K562 (cell line): ENCODE measurements at regions not wholly inside any gene's neighbourhood (a gene's known extent, or its start where the extent isn't known, plus 50 kb on each side); places are given as distances from the start of the nearest gene placed in this dataset.

ENCODE experiments used
- HOMEZ ChIP-seq: fragments of 250-450 bp; sonication (Bioruptor Pico); IDR thresholded peaks from 2 replicates; pipeline ENCODE4 v1.4.0; 2020; ENCODE audit warnings: mild to moderate bottlenecking, moderate library complexity
- NR1H2 ChIP-seq: sonication (generic); formaldehyde crosslinking; IDR thresholded peaks from 2 replicates; pipeline ENCODE4 v1.4.0; 2020; ENCODE audit warnings: mild to moderate bottlenecking, missing genetic modification reagents
- PKNOX1 ChIP-seq: fragments of 450-650 bp; IDR thresholded peaks from 2 replicates; pipeline ENCODE4 v1.6.1; 2016
- PML ChIP-seq: IDR thresholded peaks from 2 replicates; pipeline ENCODE4 v1.6.1; 2012; ENCODE audit warnings: low read length, inconsistent platforms
- RBM25 ChIP-seq: fragments of 200-400 bp; formaldehyde crosslinking; IDR thresholded peaks from 2 replicates; pipeline ENCODE4 v1.6.1; 2018; ENCODE audit warnings: low read length, low read depth, moderate library complexity; ENCODE audit not compliant: severe bottlenecking
- ZNF77 ChIP-seq: fragments of 250-450 bp; sonication (Bioruptor Pico); IDR thresholded peaks from 2 replicates; pipeline ENCODE4 v1.5.0; 2020
- TF ChIP-seq, protein P1 (sequence below): fragments of 450-650 bp; IDR thresholded peaks from 2 replicates; pipeline ENCODE4 v1.6.1; 2016; ENCODE audit warnings: mild to moderate bottlenecking, moderate library complexity
- TF ChIP-seq, protein P2 (sequence below): sonication (generic); formaldehyde crosslinking; IDR thresholded peaks from 2 replicates; pipeline ENCODE4 v1.8.1; 2023; ENCODE audit warnings: mild to moderate bottlenecking, missing genetic modification reagents
- TF ChIP-seq, protein P3 (sequence below): fragments of 450-650 bp; IDR thresholded peaks from 2 replicates; pipeline ENCODE4 v1.6.1; 2017; ENCODE audit warnings: mild to moderate bottlenecking, moderate library complexity

GRCh38 chr7:17523813-17524739 lies 225.6 kb downstream of the AHR start (continued):
- TF ChIP-seq, protein P1, sequence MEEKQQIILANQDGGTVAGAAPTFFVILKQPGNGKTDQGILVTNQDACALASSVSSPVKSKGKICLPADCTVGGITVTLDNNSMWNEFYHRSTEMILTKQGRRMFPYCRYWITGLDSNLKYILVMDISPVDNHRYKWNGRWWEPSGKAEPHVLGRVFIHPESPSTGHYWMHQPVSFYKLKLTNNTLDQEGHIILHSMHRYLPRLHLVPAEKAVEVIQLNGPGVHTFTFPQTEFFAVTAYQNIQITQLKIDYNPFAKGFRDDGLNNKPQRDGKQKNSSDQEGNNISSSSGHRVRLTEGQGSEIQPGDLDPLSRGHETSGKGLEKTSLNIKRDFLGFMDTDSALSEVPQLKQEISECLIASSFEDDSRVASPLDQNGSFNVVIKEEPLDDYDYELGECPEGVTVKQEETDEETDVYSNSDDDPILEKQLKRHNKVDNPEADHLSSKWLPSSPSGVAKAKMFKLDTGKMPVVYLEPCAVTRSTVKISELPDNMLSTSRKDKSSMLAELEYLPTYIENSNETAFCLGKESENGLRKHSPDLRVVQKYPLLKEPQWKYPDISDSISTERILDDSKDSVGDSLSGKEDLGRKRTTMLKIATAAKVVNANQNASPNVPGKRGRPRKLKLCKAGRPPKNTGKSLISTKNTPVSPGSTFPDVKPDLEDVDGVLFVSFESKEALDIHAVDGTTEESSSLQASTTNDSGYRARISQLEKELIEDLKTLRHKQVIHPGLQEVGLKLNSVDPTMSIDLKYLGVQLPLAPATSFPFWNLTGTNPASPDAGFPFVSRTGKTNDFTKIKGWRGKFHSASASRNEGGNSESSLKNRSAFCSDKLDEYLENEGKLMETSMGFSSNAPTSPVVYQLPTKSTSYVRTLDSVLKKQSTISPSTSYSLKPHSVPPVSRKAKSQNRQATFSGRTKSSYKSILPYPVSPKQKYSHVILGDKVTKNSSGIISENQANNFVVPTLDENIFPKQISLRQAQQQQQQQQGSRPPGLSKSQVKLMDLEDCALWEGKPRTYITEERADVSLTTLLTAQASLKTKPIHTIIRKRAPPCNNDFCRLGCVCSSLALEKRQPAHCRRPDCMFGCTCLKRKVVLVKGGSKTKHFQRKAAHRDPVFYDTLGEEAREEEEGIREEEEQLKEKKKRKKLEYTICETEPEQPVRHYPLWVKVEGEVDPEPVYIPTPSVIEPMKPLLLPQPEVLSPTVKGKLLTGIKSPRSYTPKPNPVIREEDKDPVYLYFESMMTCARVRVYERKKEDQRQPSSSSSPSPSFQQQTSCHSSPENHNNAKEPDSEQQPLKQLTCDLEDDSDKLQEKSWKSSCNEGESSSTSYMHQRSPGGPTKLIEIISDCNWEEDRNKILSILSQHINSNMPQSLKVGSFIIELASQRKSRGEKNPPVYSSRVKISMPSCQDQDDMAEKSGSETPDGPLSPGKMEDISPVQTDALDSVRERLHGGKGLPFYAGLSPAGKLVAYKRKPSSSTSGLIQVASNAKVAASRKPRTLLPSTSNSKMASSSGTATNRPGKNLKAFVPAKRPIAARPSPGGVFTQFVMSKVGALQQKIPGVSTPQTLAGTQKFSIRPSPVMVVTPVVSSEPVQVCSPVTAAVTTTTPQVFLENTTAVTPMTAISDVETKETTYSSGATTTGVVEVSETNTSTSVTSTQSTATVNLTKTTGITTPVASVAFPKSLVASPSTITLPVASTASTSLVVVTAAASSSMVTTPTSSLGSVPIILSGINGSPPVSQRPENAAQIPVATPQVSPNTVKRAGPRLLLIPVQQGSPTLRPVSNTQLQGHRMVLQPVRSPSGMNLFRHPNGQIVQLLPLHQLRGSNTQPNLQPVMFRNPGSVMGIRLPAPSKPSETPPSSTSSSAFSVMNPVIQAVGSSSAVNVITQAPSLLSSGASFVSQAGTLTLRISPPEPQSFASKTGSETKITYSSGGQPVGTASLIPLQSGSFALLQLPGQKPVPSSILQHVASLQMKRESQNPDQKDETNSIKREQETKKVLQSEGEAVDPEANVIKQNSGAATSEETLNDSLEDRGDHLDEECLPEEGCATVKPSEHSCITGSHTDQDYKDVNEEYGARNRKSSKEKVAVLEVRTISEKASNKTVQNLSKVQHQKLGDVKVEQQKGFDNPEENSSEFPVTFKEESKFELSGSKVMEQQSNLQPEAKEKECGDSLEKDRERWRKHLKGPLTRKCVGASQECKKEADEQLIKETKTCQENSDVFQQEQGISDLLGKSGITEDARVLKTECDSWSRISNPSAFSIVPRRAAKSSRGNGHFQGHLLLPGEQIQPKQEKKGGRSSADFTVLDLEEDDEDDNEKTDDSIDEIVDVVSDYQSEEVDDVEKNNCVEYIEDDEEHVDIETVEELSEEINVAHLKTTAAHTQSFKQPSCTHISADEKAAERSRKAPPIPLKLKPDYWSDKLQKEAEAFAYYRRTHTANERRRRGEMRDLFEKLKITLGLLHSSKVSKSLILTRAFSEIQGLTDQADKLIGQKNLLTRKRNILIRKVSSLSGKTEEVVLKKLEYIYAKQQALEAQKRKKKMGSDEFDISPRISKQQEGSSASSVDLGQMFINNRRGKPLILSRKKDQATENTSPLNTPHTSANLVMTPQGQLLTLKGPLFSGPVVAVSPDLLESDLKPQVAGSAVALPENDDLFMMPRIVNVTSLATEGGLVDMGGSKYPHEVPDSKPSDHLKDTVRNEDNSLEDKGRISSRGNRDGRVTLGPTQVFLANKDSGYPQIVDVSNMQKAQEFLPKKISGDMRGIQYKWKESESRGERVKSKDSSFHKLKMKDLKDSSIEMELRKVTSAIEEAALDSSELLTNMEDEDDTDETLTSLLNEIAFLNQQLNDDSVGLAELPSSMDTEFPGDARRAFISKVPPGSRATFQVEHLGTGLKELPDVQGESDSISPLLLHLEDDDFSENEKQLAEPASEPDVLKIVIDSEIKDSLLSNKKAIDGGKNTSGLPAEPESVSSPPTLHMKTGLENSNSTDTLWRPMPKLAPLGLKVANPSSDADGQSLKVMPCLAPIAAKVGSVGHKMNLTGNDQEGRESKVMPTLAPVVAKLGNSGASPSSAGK: no peak
- TF ChIP-seq PML (no peak), PKNOX1 (no peak), HOMEZ (CRISPR knock-in tag) (no peak), ZNF77 (CRISPR knock-in tag) (no peak), RBM25 (no peak), NR1H2 (CRISPR knock-in tag) (no peak)
- TF ChIP-seq, protein P2, sequence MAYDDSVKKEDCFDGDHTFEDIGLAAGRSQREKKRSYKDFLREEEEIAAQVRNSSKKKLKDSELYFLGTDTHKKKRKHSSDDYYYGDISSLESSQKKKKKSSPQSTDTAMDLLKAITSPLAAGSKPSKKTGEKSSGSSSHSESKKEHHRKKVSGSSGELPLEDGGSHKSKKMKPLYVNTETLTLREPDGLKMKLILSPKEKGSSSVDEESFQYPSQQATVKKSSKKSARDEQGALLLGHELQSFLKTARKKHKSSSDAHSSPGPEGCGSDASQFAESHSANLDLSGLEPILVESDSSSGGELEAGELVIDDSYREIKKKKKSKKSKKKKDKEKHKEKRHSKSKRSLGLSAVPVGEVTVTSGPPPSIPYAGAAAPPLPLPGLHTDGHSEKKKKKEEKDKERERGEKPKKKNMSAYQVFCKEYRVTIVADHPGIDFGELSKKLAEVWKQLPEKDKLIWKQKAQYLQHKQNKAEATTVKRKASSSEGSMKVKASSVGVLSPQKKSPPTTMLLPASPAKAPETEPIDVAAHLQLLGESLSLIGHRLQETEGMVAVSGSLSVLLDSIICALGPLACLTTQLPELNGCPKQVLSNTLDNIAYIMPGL (CRISPR knock-in tag): no peak
- TF ChIP-seq, protein P3, sequence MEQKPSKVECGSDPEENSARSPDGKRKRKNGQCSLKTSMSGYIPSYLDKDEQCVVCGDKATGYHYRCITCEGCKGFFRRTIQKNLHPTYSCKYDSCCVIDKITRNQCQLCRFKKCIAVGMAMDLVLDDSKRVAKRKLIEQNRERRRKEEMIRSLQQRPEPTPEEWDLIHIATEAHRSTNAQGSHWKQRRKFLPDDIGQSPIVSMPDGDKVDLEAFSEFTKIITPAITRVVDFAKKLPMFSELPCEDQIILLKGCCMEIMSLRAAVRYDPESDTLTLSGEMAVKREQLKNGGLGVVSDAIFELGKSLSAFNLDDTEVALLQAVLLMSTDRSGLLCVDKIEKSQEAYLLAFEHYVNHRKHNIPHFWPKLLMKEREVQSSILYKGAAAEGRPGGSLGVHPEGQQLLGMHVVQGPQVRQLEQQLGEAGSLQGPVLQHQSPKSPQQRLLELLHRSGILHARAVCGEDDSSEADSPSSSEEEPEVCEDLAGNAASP: no peak
